NCI-H510A (cell line): ENCODE measurements at regions not wholly inside any gene's neighbourhood (a gene's known extent, or its start where the extent isn't known, plus 50 kb on each side); places are given as distances from the start of the nearest gene placed in this dataset.

ENCODE experiments used
- DNase-seq: peaks from one replicate; lab custom pipeline; 2025; lab: John Stamatoyannopoulos, UW

- peak; percentile 18 for DNase-seq
Measured at GRCh38 chr4:41428601-41429279, 109.2 kb upstream of the LIMCH1 start.

- no peak for DNase-seq
Measured at GRCh38 chr4:41429280-41429669, 108.7 kb upstream of the LIMCH1 start.

- DNase-seq: no peak
Measured at GRCh38 chr4:41430792-41431191, 107.2 kb upstream of the LIMCH1 start.

GRCh38 chr4:41431276-41431675, 106.7 kb upstream of the LIMCH1 start:
- DNase-seq: no peak

- DNase-seq: no peak
Measured at GRCh38 chr4:41432219-41432618, 105.7 kb upstream of the LIMCH1 start.

- DNase-seq: no peak
Measured at GRCh38 chr4:41432881-41433280, 105.1 kb upstream of the LIMCH1 start.

GRCh38 chr4:41433361-41433760, 104.6 kb upstream of the LIMCH1 start:
- no peak for DNase-seq

GRCh38 chr4:41435510-41435909, 102.4 kb upstream of the LIMCH1 start:
- DNase-seq: no peak

GRCh38 chr4:41436419-41436818, 101.5 kb upstream of the LIMCH1 start:
- no peak for DNase-seq

GRCh38 chr4:41437111-41437536, 100.8 kb upstream of the LIMCH1 start:
- no peak for DNase-seq

- DNase-seq: no peak
Measured at GRCh38 chr4:41438931-41439297, 99.0 kb upstream of the LIMCH1 start.

- DNase-seq: no peak
Measured at GRCh38 chr4:41442810-41443209, 95.1 kb upstream of the LIMCH1 start.

GRCh38 chr4:41443340-41444079, 94.4 kb upstream of the LIMCH1 start:
- no peak for DNase-seq

- no peak for DNase-seq
Measured at GRCh38 chr4:41446391-41446790, 91.6 kb upstream of the LIMCH1 start.

- no peak for DNase-seq
Measured at GRCh38 chr4:41446981-41447725, 90.8 kb upstream of the LIMCH1 start.

- no peak for DNase-seq
Measured at GRCh38 chr4:41448934-41449333, 89.0 kb upstream of the LIMCH1 start.

GRCh38 chr4:41451961-41452360, 86.0 kb upstream of the LIMCH1 start:
- no peak for DNase-seq

GRCh38 chr4:41452484-41453225, 85.3 kb upstream of the LIMCH1 start:
- DNase-seq: peak; percentile 62

GRCh38 chr4:41454423-41454822, 83.5 kb upstream of the LIMCH1 start:
- no peak for DNase-seq

- DNase-seq: no peak
Measured at GRCh38 chr4:41455206-41455605, 82.8 kb upstream of the LIMCH1 start.

- DNase-seq: no peak
Measured at GRCh38 chr4:41456559-41457101, 81.3 kb upstream of the LIMCH1 start.

- DNase-seq: no peak
Measured at GRCh38 chr4:41458689-41459088, 79.3 kb upstream of the LIMCH1 start.
